SK-N-SH treated with all-trans-retinoic acid at 6 μM for 48 hours (cell line): ENCODE measurements at regions not wholly inside any gene's neighbourhood (a gene's known extent, or its start where the extent isn't known, plus 50 kb on each side); places are given as distances from the start of the nearest gene placed in this dataset.

Source experiments
- ARNTL ChIP-seq: fragments of 450-650 bp; formaldehyde crosslinking; IDR thresholded peaks from 2 replicates; pipeline ENCODE4 v1.5.0; 2020; ENCODE audit warnings: low read depth, mild to moderate bottlenecking, moderate library complexity, borderline replicate concordance
- PATZ1 ChIP-seq: fragments of 250-450 bp; sonication (Bioruptor Pico); IDR thresholded peaks from 2 replicates; pipeline ENCODE4 v1.8.0; 2020; ENCODE audit warnings: mild to moderate bottlenecking, moderate library complexity, borderline replicate concordance
- RARB ChIP-seq: fragments of 250-450 bp; sonication (Bioruptor Pico); IDR thresholded peaks from 2 replicates; pipeline ENCODE4 v1.8.0; 2021; ENCODE audit warnings: mild to moderate bottlenecking, moderate library complexity
- SNAI2 ChIP-seq: fragments of 250-450 bp; sonication (Bioruptor Pico); IDR thresholded peaks from 2 replicates; pipeline ENCODE4 v1.5.0; 2020; ENCODE audit warnings: mild to moderate bottlenecking, moderate library complexity
- TCF4 ChIP-seq: fragments of 250-450 bp; sonication (Bioruptor Pico); IDR thresholded peaks from 2 replicates; pipeline ENCODE4 v1.8.0; 2021; ENCODE audit warnings: mild to moderate bottlenecking, moderate library complexity, borderline replicate concordance
- TSHZ2 ChIP-seq: fragments of 250-450 bp; sonication (Bioruptor Pico); IDR thresholded peaks from 2 replicates; pipeline ENCODE4 v1.5.0; 2020; ENCODE audit warnings: mild to moderate bottlenecking, moderate library complexity
- ZFP30 ChIP-seq: fragments of 450-650 bp; formaldehyde crosslinking; IDR thresholded peaks from 2 replicates; pipeline ENCODE4 v1.5.0; 2022; ENCODE audit warnings: mild to moderate bottlenecking, moderate library complexity
- ZNF565 ChIP-seq: fragments of 450-650 bp; formaldehyde crosslinking; conservative IDR thresholded peaks from 2 replicates; pipeline ENCODE4 v1.5.0; 2020; ENCODE audit warnings: low read depth, mild to moderate bottlenecking, moderate library complexity
- ZNF8 ChIP-seq: fragments of 450-650 bp; formaldehyde crosslinking; IDR thresholded peaks from 2 replicates; pipeline ENCODE4 v1.5.0; 2020; ENCODE audit warnings: mild to moderate bottlenecking, moderate library complexity

DNA sequence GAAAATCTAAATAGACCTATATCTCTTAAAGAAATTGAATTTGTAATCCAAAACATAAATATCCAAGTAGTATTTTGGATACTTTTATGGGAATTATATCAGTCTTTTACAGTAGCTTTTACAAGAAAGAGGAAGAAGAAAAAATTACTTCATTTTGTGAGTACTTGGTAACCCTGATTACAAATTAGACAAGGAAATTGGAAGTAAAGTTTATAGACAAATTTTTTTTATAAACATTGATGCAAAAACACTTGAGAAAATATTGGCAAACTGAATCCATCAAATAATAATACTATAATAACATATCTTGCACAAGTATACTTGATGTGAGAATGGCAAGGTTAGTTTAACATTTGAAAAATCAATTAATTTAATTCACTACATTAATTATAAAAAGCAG, 954.1 kb upstream of the MIR17HG start:
- TF ChIP-seq ARNTL (CRISPR knock-in tag) (no peak), TCF4 (CRISPR knock-in tag) (no peak), SNAI2 (CRISPR knock-in tag) (no peak), ZFP30 (CRISPR knock-in tag) (no peak), TSHZ2 (CRISPR knock-in tag) (no peak), RARB (CRISPR knock-in tag) (no peak), PATZ1 (CRISPR knock-in tag) (no peak), ZNF8 (CRISPR knock-in tag) (no peak), ZNF565 (CRISPR knock-in tag) (no peak)
